Pancreas (tissue), 10 donors: ENCODE measurements at regions not wholly inside any gene's neighbourhood (a gene's known extent, or its start where the extent isn't known, plus 50 kb on each side); places are given as distances from the start of the nearest gene placed in this dataset.

Source experiments
- ATAC-seq, 4 donors: fragments of 200-7000 bp; cut with Tn5 transposase; one replicate each; pipeline versions ENCODE4 v1.8.0 to v1.9.1; 2020; ENCODE audit warnings: mild to moderate bottlenecking in 4 of 4, moderate library complexity in 4 of 4
- DNase-seq, 6 donors: peaks; one replicate each; pipeline ENCODE4 v3.0.0-alpha.2; 2020
- FAIRE-seq: peaks from 2 replicates; lab custom pipeline; 2012; peaks lifted over from hg19 to GRCh38; lab: Jason Lieb, UNC
- H3K27ac ChIP-seq, 4 donors: fragments of 200-600 bp; sonication (generic); 1 replicate in 3 of 4; 2 replicates in 1 of 4; pipeline versions ENCODE4 v1.5.0 to v1.8.0; 2020
- H3K27me3 ChIP-seq, 4 donors: fragments of 200-600 bp; one replicate each; pipeline ENCODE4 v1.8.0; 2021
- H3K36me3 ChIP-seq, 3 donors: fragments of 200-600 bp; sonication (generic) in 1 of 3; one replicate each; pipeline versions ENCODE4 v1.5.0 to v1.8.0; 2020 to 2021
- H3K4me1 ChIP-seq, 3 donors: fragments of 200-600 bp; one replicate each; pipeline ENCODE4 v1.8.0; 2021
- H3K4me3 ChIP-seq, 4 donors: fragments of 200-600 bp; sonication (generic) in 2 of 4; one replicate each; pipeline versions ENCODE4 v1.5.0 to v1.8.0; 2020 to 2021
- H3K9me3 ChIP-seq, 4 donors: fragments of 200-600 bp; one replicate each; pipeline ENCODE4 v1.8.0; 2021
- CTCF ChIP-seq, 4 donors: fragments of 200-600 bp; sonication (generic) in 3 of 4; IDR thresholded peaks; one replicate each; pipeline versions ENCODE4 v1.5.0 to v1.8.0; 2021; ENCODE audit warnings: antibody characterized with exemption in 4 of 4
- WGBS, 2 donors: extraction: QIAGEN DNeasy Blood & Tissue Kit; methylation state at CpG; one replicate each; pipeline ENCODE4 v1.1.7; 2013; 5-methylcytosine and 5-hydroxymethylcytosine counted together
- intact Hi-C, 3 donors: fragments of 100-400 bp; cut with DNase I; formaldehyde crosslinking; loops; one replicate each; pipeline versions ENCODE4 v1.11.1 to v1.14.2; 2022
- donor health status: healthy with polysubstance abuse.
- donor health status: DM: no; HTN: no; CAD: no; lungs with moderate emphysema.
- donor health status: DM: no; HTN: no; CAD: no.
- donor health status: control.
- donor health status: control.
- donor health status: Bipolar disorder and iron deficiency.
- donor health status: DM: yes; HTN: yes; CAD: no.
- donor health status: DM: no; HTN: no; CAD: no.
- donor health status: DM: no; HTN: no; CAD: no.
- donor health status: DM: yes; HTN: yes; CAD: no.

- WGBS, 2 donors, result 95 to 96% methylated on average over 13 of the region's 13 CpGs
- H3K36me3 ChIP-seq, result no peaks in the 10 kb centered on the region
- DNase-seq (no peak), FAIRE-seq (no peak), ATAC-seq (no peak)
- H3K4me1 ChIP-seq, result peaks cover 0 to 12% (median 0%) of the 10 kb centered on the region in 3 donors
- TF ChIP-seq CTCF (IDR thresholded peaks at IDR 0.05), result no peak
- H3K27ac ChIP-seq, result no peak overlapping the region
- no peak overlapping the region for H3K4me3 ChIP-seq
- no peaks in the 10 kb centered on the region for H3K27me3 ChIP-seq
- H3K9me3 ChIP-seq, result no peaks in the 10 kb centered on the region
- intact Hi-C loops, result no loop called here
Observed at GRCh38 chr1:94617957-94618739, 76.6 kb upstream of the F3 start.

DNA sequence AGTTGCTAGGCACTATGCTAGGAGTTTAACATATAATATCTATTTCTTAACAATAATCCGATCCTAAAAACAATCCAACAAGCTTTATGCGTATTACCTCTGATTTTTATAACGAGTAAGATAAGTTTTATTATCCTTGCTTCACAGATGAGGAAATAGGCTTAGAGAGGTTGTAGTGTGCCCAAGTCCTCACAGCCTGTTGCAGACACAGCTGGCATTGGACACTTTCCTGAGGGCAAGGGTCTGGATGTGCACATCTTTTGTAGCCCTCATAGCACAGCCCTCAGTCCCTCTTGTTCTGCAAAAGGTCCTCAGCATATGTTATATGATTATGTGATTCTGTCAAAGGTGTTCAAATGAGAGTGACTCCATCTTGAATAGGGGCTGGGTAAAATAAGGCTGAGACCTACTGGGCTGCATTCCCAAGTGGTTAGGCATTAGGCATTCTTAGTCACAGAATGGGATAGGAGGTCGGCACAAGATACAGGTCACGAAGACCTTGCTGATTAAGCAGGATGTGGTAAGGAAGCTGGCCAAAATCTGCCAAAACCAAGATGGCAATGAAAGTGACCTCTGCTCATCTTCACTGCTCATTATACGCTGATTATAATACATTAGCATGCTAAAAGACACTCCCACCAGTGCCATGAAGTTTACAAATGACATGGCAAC is 75.7 kb upstream of the F3 start:
- intact Hi-C loops, result no loop called here
- no peak for ATAC-seq
- Histone ChIP-seq H3K4me1 (peaks cover 0 to 12% (median 3%) of the 10 kb centered on the region in 3 donors), H3K4me3 (no peak overlapping the region), H3K9me3 (no peaks in the 10 kb centered on the region), H3K36me3 (no peaks in the 10 kb centered on the region), H3K27ac (no peak overlapping the region), H3K27me3 (no peaks in the 10 kb centered on the region)
- DNase-seq, result no peak
- no peak for TF ChIP-seq CTCF (IDR thresholded peaks at IDR 0.05)
- WGBS, 2 donors, result 71 to 74% methylated on average over 6 of the region's 6 CpGs
- no peak for FAIRE-seq

GRCh38 chr1:94616506-94616905 is 74.9 kb upstream of the F3 start:
- Histone ChIP-seq H3K9me3 (no peaks in the 10 kb centered on the region), H3K4me1 (peaks cover 0 to 15% (median 9%) of the 10 kb centered on the region in 3 donors), H3K36me3 (no peaks in the 10 kb centered on the region), H3K27me3 (no peaks in the 10 kb centered on the region), H3K4me3 (no peak overlapping the region), H3K27ac (no peak overlapping the region)
- 50 to 58% methylated on average over 2 of the region's 2 CpGs for WGBS, 2 donors
- intact Hi-C loops, result no loop called here
- FAIRE-seq, result no peak
- no peak for DNase-seq
- no peak for TF ChIP-seq CTCF (IDR thresholded peaks at IDR 0.05)
- ATAC-seq, result peak in 2 of 4 donors; percentile 11 to 27

GRCh38 chr1:94614996-94615395 is 73.4 kb upstream of the F3 start:
- Histone ChIP-seq H3K36me3 (no peaks in the 10 kb centered on the region), H3K4me3 (no peak overlapping the region), H3K9me3 (no peaks in the 10 kb centered on the region), H3K27me3 (no peaks in the 10 kb centered on the region), H3K4me1 (peaks cover 0 to 13% (median 9%) of the 10 kb centered on the region in 3 donors), H3K27ac (no peak overlapping the region)
- intact Hi-C loops, result no loop called here
- DNase-seq (no peak), FAIRE-seq (no peak), ATAC-seq (peak in 3 of 4 donors; percentile 58 to 63 (median 59))
- TF ChIP-seq CTCF (IDR thresholded peaks at IDR 0.05), result no peak
- WGBS, 2 donors, result 66 to 73% methylated on average over 4 of the region's 4 CpGs
